Stimulated activated CD4-positive, alpha-beta T cell treated with anti-CD3 and anti-CD28 coated beads, TNF-alpha, amount 100 ng/mL, for 4 hours (primary cell): ENCODE measurements at regions not wholly inside any gene's neighbourhood (a gene's known extent, or its start where the extent isn't known, plus 50 kb on each side); places are given as distances from the start of the nearest gene placed in this dataset.
"Not testable (repeated sequence)": the region's sequence is repeated elsewhere in the genome, so short reads cannot be mapped to it uniquely, and the experiment has no call there.

ENCODE experiments used
- DNase-seq, 3 experiments: peaks; one replicate each; pipeline ENCODE4 v3.0.0-alpha.2; 2020; ENCODE audit warnings: low read depth in 3 of 3

- DNase-seq = no peak
These were observed 248.1 kb upstream of the CBLB start for GRCh38 chr3:106116733-106117489.

GRCh38 chr3:106117490-106117858, 248.7 kb upstream of the CBLB start:
- DNase-seq = no peak

DNA sequence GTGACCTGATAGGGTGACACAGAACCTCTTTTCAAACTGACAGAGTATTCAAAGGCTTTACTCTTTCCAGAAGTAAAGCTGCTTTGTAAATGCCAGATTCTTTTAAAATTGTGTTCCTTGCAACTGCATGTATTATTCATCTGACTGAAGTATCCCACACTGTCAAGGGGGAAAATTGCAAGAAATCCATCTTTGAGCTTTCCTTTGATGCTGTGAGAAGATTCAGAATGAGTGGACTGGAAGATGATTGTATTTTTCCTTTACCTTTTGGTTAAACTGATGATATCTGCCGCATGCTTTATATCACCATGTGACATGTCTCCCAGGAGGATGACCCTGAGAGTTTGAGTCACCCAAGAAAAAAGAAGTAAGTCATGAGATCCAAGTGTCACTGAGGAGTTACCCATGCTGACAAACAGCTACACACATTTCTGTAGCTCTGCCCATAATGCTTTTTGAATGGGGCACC, 250.8 kb upstream of the CBLB start:
- no peak for DNase-seq

DNA sequence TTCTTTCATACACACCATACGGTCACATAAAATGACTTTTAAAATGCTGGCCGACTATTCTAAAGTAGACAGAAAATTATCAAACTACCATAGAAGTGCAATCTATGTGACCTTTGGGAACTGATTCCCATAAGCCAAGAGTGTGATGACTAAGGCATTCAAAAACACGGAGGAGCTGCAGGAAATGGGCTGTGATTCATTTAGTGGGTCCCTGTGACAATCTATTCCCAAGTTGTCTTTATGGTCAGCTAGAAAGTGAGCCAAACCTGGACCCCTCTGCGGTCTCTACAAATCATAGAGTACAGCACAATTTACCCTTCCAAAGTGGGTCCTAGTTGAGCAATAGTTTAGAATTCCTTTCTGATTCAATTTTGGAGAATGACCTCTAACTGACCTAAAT, 251.5 kb upstream of the CBLB start:
- no peak for DNase-seq

DNA sequence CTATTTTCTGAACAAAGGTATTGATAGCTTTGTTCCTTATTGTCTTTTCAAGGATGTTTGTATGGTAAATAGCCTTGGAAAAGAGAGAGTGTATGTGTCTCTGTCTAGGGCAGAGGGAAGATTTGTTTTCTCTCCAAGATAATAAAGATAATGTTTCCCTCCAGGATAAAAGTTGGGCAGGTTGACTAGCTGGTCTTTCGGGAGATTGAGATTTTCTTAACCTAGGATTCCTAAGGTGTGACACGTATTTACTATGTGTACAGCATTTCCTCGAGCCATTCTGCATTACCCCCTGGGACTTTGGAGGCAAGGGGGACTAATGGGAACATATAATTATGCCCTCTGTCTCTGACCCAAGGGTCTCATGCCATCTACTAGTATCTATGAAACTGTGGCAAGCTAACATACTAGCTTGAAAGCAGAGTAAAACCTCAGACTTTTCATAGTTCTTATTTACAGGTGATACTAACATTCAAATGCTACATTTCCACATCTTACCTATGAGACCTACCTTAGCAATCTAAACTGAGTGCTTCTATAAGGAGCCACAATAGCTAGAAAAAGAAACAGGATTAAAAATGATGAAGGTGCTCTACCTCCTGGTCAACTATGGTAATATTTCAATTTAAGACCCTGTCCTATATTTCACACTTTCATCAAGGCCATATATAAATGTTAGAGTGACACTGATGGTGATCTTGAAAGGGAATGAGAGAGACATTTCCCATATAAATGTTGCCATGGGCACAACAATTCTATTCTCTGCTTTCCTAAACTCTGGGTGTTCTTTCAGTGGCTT, 252.9 kb upstream of the CBLB start:
- DNase-seq = no peak

- no peak for DNase-seq
These were observed 256.0 kb upstream of the CBLB start for GRCh38 chr3:106124818-106125217.

- no peak for DNase-seq
These were observed 256.5 kb upstream of the CBLB start for GRCh38 chr3:106125321-106125720.

DNA sequence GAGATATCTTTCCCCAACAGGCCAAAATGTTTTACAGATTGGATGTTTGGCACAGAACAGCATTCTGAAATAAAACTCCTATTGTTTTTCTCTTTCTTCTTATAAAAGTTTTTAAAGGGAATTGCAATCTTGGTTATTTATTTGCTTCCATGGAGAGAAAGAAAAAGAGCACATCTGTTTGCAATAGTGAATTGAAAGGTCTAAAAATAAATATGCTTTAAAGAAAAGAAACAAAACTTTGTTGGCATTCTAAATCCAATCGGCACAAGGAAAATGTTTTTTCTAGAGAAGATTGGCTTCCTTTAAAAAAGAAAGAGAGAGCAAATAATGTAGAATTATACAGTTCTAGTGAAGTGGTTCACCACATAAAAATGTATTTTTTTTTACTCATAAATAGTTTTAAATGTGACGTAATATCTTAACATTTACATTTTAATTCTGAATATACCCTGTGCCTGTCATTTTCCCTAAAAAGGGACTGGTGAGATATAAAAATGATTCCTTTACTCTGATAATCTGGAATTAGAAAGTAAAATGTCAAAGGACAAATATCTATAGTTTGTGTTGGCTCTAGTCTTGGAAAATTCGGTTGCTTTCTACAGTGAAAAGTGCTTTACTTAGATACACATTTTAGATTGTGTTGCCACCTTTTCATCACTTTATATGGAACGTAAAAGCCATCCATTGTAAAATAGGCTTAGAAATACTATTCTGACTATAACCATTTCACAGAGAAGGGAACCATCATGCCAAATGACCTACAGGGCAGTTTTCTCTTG, 257.4 kb upstream of the CBLB start:
- no peak for DNase-seq

DNA sequence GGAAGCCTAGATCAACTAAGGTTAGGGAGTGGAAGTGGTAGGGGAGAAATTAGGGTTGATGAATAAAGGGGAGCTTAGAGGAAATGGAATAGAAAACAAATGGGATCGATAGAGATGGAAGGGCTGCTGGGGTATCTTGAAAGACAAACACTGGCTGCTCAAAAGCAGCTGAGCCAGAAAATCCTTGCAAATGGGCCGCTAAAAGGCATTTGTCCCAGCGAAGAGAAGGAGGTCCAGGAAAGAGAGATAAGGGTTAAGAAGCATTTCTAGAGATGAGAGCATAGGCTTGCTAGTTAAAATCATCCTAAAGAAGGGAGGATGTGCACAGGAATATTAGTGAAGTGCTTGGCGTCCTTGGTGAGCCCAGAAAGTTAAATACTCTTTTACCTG, 258.0 kb upstream of the CBLB start:
- DNase-seq = no peak

GRCh38 chr3:106129939-106130338, 261.1 kb upstream of the CBLB start:
- no peak for DNase-seq

- no peak for DNase-seq
These were observed 261.8 kb upstream of the CBLB start for GRCh38 chr3:106130384-106131198.

DNA sequence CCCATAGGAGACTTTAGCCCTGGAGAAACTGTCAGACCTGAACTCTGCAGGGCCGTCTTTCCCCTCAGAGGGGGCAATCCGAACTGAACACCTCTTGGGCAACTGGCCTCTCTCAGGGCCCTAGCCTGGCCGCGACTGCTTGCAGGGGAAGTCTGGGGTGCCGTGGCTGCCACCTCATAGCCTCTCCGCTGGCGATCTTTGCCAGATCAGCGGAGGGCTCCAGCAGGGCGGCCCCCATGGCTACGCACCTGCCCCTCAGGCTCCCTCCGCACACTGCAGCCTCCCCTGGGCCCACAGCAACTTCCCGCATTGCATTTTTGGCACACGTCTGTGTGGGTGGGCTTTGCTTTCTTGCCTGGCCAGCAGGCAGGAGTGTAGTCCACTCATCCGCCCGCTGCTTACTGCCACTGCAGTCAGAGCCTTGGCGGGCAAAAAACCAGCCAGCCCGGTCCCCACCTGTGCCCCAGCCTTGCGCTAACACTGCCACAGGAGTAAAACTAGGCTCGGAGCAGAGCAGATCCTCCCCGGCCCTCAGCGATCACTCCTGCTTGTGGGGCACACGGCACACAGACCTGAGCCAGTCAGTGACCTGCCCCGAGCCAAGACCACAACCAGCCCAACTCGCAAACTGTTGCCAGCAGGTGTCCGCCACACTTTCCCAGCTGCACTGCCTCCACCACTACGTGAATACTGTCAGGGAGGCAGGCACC, 266.8 kb upstream of the CBLB start:
- DNase-seq = no peak

DNA sequence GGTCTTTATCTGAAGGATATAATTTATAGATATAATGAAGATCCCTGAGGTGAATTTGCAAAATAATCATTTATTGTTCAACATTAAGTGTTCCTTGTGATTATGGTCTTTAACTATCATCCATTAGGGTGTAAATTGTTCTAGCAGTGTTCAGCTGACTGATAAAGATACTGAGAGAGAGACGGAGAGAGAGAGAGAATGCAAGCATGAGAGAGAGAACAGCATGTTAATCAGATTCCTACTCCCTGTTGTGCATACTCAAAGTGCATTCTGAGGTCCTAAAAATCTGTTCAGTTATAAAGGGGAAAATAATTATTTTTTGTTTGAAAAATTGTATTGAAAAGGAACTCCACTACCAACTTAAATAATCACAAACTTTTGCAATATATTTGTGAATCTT, 271.0 kb upstream of the CBLB start:
- no peak for DNase-seq

GRCh38 chr3:106140431-106140830, 271.6 kb upstream of the CBLB start:
- no peak for DNase-seq

DNA sequence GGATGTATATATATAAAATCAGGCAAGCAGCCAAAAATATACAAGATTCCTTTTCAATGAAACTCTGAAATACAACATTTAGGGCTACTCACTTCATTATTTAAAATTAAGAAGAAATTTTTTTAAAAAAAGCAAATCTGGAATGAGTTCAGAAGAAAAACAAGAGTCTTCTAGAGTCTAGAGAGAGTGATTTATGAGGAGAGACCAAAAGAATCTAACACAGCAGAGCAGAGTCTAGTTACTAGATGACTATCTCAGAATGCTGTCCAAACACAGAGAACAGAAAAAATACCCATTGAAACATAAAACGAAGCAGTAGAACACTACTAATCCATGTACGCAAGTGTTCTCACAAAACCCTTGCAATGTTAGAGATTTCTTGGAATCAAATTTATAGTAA, 275.2 kb upstream of the CBLB start:
- no peak for DNase-seq

- DNase-seq = not testable (repeated sequence)
These were observed 279.7 kb upstream of the CBLB start for GRCh38 chr3:106148440-106149082.

GRCh38 chr3:106157411-106157810, 288.6 kb upstream of the CBLB start:
- no peak for DNase-seq

- DNase-seq = no peak
These were observed 291.6 kb upstream of the CBLB start for GRCh38 chr3:106160396-106160795.

GRCh38 chr3:106161246-106161645, 292.4 kb upstream of the CBLB start:
- no peak for DNase-seq

GRCh38 chr3:106167728-106168127, 298.9 kb upstream of the CBLB start:
- DNase-seq = no peak
